Lower lobe of right lung (tissue), 2 donors: ENCODE measurements at regions not wholly inside any gene's neighbourhood (a gene's known extent, or its start where the extent isn't known, plus 50 kb on each side); places are given as distances from the start of the nearest gene placed in this dataset.
A peak's percentile ranks its signal among the peaks of the same experiment; 100 is the strongest.
"Not testable (repeated sequence)": the region's sequence is repeated elsewhere in the genome, so short reads cannot be mapped to it uniquely, and the experiment has no call there.

ENCODE experiments used
- ATAC-seq, 2 donors: fragments of 200-7000 bp; cut with Tn5 transposase; one replicate each; pipeline ENCODE4 v1.9.1; 2020 to 2022; ENCODE audit warnings: mild to moderate bottlenecking in 2 of 2, moderate library complexity in 2 of 2
- DNase-seq: peaks from one replicate; pipeline ENCODE4 v3.0.0-alpha.2; 2020
- H3K27ac ChIP-seq: fragments of 200-600 bp; one replicate; pipeline ENCODE4 v1.8.0; 2022
- H3K27me3 ChIP-seq: fragments of 200-600 bp; one replicate; pipeline ENCODE4 v1.8.0; 2022; ENCODE audit warnings: low read depth
- H3K36me3 ChIP-seq: fragments of 200-600 bp; one replicate; pipeline ENCODE4 v1.8.0; 2022; ENCODE audit warnings: mild to moderate bottlenecking
- H3K4me1 ChIP-seq: fragments of 200-600 bp; one replicate; pipeline ENCODE4 v1.8.0; 2022
- H3K4me3 ChIP-seq: fragments of 200-600 bp; one replicate; pipeline ENCODE4 v1.8.0; 2022; ENCODE audit warnings: mild to moderate bottlenecking
- H3K9me3 ChIP-seq: fragments of 200-600 bp; one replicate; pipeline ENCODE4 v1.8.0; 2022
- intact Hi-C: fragments of 100-400 bp; cut with DNase I; formaldehyde crosslinking; loops from one replicate; pipeline ENCODE4 v1.11.0; 2022
- TF ChIP-seq, protein P1 (sequence below): fragments of 200-600 bp; IDR thresholded peaks from one replicate; pipeline ENCODE4 v1.8.0; 2022; ENCODE audit warnings: antibody characterized with exemption, mild to moderate bottlenecking
- donor health status: DM: no; HTN: yes; CAD: no; lungs with severe emphysema.

DNA sequence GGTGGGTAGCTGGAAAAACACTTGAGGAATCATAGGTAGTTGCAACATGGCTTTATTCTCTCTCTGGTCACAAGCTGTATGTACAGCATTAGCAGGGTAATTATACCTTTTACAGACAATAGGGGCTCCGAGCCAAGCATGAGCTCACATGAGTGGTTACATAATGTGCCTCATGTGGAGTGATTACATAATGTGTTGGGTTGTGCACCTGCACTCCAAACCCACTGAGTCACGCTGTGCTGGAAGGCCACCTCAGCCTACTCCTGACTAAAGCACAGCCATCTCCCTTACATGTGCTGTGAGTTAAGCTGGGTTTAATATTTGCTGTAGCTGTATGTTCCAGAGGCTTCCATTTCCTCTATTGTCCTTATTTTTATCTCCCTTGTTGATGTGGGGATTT lies 348.7 kb upstream of the SEMA3C start:
- Histone ChIP-seq H3K27ac (no peak overlapping the region), H3K4me3 (no peak overlapping the region), H3K36me3 (no peaks in the 10 kb centered on the region), H3K9me3 (no peaks in the 10 kb centered on the region), H3K27me3 (no peaks in the 10 kb centered on the region), H3K4me1 (no peaks in the 10 kb centered on the region)
- ATAC-seq (peak; percentile 34 to 70), DNase-seq (no peak)
- TF ChIP-seq, protein P1, sequence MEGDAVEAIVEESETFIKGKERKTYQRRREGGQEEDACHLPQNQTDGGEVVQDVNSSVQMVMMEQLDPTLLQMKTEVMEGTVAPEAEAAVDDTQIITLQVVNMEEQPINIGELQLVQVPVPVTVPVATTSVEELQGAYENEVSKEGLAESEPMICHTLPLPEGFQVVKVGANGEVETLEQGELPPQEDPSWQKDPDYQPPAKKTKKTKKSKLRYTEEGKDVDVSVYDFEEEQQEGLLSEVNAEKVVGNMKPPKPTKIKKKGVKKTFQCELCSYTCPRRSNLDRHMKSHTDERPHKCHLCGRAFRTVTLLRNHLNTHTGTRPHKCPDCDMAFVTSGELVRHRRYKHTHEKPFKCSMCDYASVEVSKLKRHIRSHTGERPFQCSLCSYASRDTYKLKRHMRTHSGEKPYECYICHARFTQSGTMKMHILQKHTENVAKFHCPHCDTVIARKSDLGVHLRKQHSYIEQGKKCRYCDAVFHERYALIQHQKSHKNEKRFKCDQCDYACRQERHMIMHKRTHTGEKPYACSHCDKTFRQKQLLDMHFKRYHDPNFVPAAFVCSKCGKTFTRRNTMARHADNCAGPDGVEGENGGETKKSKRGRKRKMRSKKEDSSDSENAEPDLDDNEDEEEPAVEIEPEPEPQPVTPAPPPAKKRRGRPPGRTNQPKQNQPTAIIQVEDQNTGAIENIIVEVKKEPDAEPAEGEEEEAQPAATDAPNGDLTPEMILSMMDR = no peak
- intact Hi-C loops = no loop called here

- DNase-seq (no peak), ATAC-seq (no peak)
- intact Hi-C loops = no loop called here
- Histone ChIP-seq H3K27ac (no peak overlapping the region), H3K27me3 (no peaks in the 10 kb centered on the region), H3K36me3 (no peaks in the 10 kb centered on the region), H3K4me1 (no peaks in the 10 kb centered on the region), H3K4me3 (no peak overlapping the region), H3K9me3 (peaks cover 5% of the 10 kb centered on the region)
- TF ChIP-seq, protein P1 = no peak
These were observed 345.3 kb upstream of the SEMA3C start for GRCh38 chr7:81264116-81264515.

GRCh38 chr7:81260152-81260551 lies 341.3 kb upstream of the SEMA3C start:
- H3K36me3 ChIP-seq = no peaks in the 10 kb centered on the region
- DNase-seq (no peak), ATAC-seq (no peak)
- no peak overlapping the region for H3K27ac ChIP-seq
- H3K9me3 ChIP-seq = peaks cover 5% of the 10 kb centered on the region
- intact Hi-C loops = no loop called here
- H3K27me3 ChIP-seq = no peaks in the 10 kb centered on the region
- TF ChIP-seq, protein P1 = no peak
- H3K4me3 ChIP-seq = no peak overlapping the region
- no peaks in the 10 kb centered on the region for H3K4me1 ChIP-seq

- no peak overlapping the region for H3K27ac ChIP-seq
- DNase-seq (no peak), ATAC-seq (no peak)
- H3K4me1 ChIP-seq = no peaks in the 10 kb centered on the region
- peaks cover 5% of the 10 kb centered on the region for H3K9me3 ChIP-seq
- H3K4me3 ChIP-seq = no peak overlapping the region
- TF ChIP-seq, protein P1 = peak; percentile 26
- no peaks in the 10 kb centered on the region for H3K36me3 ChIP-seq
- intact Hi-C loops = no loop called here
- no peaks in the 10 kb centered on the region for H3K27me3 ChIP-seq
These were observed 338.1 kb upstream of the SEMA3C start for GRCh38 chr7:81256991-81257390.

DNA sequence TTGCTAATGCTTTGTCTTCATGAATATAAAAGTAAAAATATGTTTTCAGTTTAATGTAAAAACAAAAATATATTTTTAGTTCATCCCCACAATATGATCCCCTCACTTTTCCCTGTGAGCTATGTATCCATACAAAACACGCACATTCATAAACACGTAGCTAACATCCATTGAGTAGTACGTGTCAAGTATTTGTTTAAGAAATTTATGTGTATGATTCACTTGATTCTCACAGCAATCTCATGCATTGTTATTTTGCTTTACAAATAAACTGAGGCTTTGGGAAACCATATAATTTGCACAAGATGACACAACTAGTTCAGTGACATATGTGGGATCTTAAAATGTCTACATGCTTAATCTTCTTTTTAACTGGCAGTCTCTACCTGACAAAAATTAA lies 329.6 kb upstream of the SEMA3C start:
- no peak for DNase-seq
- no peaks in the 10 kb centered on the region for H3K9me3 ChIP-seq
- no peaks in the 10 kb centered on the region for H3K4me1 ChIP-seq
- TF ChIP-seq, protein P1 = no peak
- no peaks in the 10 kb centered on the region for H3K27me3 ChIP-seq
- no peak for ATAC-seq
- no peak overlapping the region for H3K4me3 ChIP-seq
- H3K36me3 ChIP-seq = no peaks in the 10 kb centered on the region
- H3K27ac ChIP-seq = no peak overlapping the region
- intact Hi-C loops = no loop called here

DNA sequence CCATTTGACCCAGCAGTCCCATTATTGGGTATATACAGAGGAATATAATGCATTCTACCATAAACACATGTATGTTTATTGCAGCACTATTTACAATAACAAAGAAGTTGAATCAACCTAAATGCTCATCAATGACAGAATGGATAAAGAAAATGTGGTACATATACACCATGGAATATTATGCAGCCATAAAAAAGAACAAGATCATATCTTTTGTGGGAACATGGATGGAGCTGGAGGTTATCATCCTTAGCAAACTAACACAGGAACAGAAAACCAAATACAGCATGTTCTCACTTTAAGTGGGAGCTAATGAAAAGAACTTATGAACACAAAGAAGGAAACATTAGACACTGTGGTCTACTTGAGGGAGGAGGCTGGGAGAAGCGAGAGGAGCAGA lies 328.5 kb upstream of the SEMA3C start:
- H3K27me3 ChIP-seq, ATAC-seq, H3K4me3 ChIP-seq, H3K4me1 ChIP-seq, intact Hi-C loops, H3K9me3 ChIP-seq, H3K27ac ChIP-seq, H3K36me3 ChIP-seq, DNase-seq: not testable (repeated sequence)
